GM18517 (cell line): ENCODE measurements at regions not wholly inside any gene's neighbourhood (a gene's known extent, or its start where the extent isn't known, plus 50 kb on each side); places are given as distances from the start of the nearest gene placed in this dataset.

Source experiments
- ATAC-seq: cut with Tn5 transposase; IDR thresholded peaks from one replicate; pipeline ENCODE4 v1.9.1; 2021; ENCODE audit warnings: mild to moderate bottlenecking, moderate library complexity; ENCODE audit not compliant: unreplicated experiment

DNA sequence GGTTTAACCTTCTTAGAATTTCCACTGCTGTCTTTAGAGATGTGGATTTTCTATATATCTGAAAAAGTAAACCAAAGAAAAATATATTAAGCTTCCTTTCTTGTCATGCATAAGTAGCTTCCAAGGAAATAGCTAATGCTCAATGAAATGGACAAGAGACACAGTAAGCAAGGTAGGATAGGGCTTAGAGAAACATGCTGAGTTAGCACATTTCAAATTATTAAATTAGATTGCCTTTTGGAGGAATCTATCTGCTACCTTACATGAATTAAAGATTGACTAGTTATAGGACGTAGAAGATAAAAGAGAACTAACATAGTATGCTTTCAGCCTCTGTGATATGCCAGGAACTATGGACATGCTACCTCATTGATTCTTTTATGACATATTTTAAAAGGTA, 824.6 kb downstream of the TUSC7 start:
- ATAC-seq, result no peak

DNA sequence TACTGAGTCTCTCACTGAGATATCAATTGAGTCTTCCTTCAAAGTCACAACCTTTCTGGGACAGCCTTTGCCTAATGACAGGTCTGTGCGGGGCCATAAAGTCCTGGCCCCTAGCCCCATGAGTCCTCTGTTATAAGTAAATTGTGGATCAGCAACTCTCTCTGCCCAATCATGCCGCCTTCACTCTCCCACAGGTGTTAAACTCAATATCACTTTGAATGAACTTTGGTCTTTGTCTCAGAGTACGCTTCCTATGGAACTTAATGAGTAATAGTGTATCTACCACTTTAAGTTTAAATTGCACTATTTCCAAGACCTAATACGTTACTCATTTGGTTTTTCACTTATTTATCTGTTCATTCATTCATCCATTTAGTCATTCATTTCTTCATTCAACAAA, 826.4 kb downstream of the TUSC7 start:
- ATAC-seq, result no peak

DNA sequence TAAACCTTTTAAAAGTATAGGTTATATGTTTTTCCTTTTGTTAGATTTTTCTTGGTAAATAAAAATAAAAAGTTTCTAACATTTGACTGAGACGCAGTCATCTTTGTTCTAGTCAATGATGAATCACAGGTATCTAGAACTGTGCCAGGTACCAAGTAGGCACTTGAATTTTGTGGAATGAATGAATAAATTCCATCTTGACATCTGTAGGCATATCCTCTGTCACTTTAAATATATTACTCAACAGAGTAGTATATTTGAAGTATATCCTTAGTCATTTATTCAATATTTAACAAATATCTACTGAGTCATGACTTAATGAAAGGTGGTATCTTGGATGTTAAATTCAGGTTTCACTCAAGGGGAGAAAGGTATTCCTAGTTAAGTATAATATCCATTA, 828.4 kb downstream of the TUSC7 start:
- no peak for ATAC-seq

DNA sequence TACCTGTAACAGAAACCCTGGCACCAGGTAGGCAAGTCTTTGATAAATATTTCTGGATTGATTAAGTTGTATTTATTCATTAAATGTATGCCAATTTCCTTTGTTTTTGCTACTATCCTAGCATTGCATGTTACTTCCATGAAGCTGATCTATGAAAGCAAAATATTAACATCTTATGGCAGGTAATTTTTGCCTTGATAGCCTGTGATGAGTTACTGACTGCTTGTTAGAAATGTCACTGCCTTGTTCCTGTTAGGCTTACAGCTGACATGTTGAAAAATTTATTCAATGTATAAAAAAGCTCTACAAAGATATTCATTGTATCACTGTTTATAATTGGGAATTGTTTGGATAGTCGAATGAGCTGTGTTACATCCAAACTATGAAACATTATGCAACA, 830.1 kb downstream of the TUSC7 start:
- ATAC-seq, result no peak

DNA sequence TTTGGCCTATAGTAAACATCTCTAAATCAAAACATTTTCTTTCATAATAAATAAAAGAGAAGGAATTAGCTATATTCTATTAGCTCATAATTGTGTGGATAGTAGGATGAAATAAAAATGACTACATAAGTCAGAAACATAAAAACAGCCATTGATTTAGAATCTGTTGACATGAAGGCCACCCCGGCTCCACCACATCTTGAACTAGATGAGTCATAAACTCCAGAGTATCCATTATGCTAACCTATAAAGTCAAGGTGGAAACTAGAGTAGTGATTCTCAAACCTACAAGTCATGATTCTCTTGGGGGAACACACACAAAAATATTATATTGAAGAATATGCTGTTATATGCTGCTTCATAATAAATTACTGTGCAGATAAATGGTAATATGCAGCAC, 831.0 kb downstream of the TUSC7 start:
- no peak for ATAC-seq

DNA sequence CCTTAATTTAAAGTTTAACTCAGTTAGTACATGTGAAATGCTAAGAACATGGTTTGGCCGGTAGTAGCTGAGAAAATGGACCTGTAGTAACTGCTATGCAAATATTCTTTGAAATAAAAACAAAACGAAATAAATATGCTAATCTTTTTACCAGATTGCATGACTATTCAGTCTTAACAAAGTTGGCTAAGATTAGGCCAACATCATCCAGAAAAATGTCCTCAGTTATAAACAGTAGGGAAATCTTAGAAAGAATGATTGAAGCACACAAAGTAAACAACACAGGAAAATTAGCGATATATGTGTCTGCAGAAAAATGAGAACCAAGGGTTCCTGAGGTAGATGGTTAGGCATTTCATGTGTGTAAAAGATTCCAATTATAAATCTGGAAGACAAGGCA, 832.1 kb downstream of the TUSC7 start:
- ATAC-seq, result no peak

DNA sequence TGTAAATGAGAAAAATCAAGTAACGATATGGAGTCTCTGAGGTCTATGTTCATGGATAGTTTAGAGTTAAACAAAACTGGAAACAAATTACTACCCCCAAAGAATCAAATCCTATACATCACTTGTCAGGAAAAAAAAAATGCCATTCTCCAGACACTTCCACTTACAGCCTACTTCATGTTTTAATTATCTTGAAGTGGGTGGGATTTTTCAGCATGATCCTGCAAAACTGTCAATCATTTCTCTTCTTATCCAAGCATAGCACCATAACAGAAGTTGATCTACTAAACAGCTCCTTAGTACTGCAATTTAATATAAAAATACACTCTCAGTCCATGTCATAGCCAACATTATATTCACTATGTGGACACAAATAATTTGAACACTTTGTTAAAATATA, 833.9 kb downstream of the TUSC7 start:
- no peak for ATAC-seq

DNA sequence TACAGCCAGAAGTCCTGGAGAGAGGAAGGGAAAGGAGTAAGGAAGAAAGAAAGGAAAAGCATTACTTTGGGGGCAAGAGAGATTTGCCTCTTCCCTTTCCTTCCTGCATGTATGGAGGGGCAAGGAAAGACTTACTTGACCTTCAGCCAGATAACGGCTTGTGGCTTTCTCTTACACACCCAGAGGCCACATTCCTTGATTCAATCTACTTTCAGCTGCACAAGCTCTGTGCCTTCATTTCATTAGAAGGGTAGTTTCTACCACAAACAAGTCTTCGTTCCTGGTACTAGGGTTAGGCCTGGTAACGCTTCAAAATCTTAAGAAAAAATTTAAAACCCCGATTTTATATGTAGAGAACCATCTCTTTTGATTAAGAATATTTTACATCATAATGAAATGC, 835.9 kb downstream of the TUSC7 start:
- ATAC-seq, result no peak

DNA sequence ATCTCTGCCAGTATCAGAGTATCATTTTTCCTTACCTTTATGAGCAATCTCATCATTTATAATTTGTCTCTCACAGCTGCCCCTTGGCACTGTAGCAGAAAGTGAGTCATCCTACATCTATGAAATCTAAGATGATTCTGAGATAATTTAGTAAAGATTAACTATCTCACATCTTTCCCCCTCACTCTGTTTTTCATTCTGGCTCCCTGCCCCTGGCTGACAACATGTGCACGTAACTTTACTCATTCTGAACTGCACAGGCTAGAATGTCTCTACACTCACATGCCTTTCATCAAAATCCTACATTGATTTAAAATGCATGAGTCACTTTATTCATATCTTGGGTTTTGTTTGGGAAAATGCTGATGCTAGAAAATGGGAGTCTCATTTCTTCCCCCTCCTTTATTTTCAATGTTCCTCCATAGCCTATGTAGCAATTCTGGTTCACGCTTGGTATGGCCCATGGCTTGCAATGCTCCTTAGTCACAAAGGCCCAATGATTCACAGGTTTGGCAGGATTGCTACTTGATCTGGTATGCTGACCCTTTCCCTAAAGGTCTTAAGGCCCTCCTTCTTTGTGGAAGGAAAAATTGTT, 838.5 kb downstream of the TUSC7 start:
- ATAC-seq, result no peak

DNA sequence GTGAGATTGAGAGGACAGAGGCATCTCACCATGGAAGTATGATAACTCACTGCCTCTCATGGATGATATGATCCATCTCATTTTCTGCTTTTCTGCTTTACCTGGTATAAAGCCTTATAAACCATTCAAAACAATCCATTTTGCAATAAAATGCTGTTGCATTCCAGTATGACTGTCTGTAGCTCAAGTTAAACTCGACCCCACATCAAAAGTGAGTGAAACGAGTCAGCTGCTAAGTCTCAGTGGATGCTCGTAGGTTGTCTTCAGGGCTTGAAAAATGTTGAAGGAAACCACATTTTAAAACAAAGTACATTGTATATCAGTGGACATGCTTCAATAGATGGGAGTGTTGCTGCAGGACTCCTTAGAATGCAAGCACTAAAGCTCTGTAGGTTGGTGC, 839.0 kb downstream of the TUSC7 start:
- no peak for ATAC-seq

DNA sequence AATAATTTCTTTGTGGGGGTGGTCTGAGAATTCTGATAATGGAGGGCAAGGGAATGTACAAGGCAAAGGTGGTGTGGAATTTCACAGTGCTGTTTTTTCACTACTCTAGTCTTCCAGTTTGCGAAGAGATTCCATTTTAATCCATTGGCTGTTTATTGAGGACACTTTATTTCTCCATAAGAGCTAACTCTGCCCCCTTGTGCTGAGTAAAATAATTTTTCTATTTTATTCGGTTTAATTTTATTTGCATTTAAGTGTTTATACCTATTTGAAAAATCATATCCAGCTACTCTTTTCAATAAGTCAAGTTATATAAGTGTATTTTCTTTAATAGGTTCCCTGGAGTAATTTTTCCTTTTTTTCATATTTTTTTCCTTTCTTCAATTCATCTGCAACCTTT, 840.1 kb downstream of the TUSC7 start:
- ATAC-seq, result no peak

DNA sequence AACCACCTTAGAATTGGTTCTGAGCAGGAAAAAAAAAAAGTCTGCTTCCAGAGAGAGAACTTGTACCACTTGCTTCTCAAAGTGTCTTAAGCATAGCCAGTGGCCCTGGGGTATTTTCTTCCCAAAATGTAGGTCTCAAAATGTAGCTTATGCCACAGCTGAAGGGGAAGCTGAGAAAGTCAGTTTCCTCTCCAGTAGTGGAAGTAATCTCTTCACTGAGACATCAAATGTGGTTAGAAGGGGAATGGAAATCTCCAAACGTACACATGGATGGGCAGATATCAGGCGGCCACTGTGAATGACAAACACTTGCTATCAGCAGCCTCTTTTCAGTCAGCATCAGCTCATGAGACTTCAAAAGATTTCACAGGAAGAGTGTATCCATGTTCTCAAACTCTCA, 841.2 kb downstream of the TUSC7 start:
- no peak for ATAC-seq

DNA sequence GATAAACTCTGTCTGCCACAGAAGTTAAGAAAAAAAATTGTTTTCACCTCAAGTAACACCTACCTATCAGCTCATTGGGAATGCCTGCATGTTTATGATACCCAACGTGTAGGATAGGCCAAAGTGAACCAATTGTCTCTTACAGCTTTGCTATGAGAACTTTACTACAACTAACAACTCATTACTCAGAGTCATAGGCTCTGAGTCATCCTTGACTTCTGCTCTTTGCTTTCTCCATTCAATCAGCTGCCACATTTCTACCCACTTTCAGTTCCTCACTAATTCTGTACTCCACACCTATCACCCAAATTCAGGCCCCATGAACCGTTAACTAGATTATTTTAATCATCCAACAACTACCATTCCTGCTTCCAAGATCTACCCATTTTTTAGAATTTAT, 843.9 kb downstream of the TUSC7 start:
- peak; percentile 99 for ATAC-seq

DNA sequence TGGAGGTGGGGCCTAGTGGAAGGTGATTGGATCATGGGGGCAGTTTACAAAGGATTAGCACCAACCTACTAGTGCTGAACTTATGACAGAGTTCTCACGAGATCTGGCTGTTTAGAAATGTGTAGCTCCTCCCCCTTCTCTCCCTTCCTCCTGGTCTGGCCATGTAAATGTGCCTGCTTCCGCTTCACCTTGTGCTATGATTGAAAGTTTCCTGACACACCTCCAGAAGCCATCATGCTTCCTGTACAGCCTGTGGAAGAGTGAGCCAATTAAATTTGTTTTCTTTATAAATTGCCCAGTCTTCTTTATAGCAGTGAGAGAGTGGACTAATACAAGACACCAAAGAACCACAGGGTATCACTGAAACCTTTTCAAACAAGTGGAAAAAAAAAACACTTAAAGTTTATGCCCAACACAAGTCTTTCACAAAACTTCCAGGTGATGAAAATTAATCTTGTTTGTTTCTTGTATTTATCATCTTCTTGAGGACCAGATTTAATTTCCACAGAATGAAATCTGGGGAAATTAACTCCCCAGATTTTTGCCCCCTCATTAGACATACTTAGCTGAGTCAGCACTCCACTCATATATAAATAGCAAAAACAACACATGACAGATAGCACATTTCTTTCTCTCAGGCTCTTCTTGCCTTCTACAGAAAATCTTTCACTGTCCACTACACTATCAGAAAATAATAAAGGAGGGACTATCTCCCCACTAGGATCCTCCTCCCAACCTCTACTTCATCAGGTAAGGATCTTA, 847.2 kb downstream of the TUSC7 start:
- ATAC-seq, result no peak

DNA sequence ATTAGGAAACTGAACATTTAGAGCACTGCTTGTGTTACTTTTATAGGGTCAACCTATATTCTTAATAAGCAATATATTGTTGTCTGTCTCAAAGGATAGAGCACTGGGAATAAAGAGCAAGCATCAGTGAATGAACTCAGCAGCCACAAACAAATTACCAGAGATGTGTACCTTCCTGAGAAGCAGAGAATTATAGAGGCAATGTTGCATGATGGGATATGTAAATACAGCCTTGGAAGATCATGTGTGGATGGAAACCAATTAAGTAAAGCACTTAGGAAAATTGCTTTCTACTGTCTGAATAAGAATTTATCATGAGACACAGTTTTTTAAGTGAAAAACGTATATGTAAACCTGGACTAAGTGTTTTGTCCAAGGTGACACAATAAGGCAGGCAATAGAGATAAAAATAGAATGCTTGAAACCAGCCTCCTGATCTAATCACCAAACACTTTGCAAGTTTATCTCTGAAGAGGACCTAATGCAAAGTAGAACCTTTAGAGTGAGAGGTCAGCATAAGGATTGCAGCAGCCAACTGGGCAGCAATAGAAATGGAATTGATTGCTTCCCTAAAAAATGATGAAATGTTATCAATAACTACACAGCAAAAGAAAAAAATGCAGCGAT, 848.0 kb downstream of the TUSC7 start:
- no peak for ATAC-seq

DNA sequence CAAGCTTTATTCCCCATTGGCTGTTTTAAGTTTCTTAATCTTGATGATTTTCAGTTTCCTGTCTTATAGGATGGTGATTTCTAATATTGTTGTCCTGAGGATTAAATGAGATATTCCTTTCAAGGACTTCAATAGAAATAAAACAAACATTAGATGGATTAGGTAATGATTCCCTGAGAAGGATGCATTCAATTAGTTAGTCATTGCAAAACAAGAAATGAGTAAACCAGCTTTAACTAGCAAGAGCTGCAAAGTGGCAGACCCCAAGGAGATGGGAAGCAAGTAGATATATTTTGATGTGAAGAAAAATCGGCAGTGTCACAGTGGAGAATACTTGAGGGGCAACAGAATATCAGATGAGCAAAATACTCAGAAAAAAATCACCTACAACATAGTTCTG, 849.1 kb downstream of the TUSC7 start:
- ATAC-seq, result no peak

DNA sequence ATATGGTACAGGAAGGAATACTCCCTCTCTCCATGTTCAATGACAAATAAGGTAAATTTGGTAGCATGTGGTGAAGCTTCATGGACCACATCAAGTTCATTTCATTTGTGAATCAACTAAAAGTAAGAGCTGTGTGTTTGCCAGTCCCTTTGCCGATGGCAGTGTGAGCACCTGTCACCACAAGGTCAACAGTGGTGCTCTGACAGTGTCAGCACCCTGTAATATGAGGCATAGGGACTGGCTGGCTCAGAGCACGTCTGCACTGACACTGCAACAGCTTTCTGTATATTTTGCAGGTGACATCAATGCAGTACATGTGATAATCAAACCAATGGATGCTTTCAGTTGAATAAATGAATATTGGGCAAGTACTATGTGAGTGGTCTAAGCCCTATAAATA, 852.4 kb downstream of the TUSC7 start:
- ATAC-seq, result no peak

DNA sequence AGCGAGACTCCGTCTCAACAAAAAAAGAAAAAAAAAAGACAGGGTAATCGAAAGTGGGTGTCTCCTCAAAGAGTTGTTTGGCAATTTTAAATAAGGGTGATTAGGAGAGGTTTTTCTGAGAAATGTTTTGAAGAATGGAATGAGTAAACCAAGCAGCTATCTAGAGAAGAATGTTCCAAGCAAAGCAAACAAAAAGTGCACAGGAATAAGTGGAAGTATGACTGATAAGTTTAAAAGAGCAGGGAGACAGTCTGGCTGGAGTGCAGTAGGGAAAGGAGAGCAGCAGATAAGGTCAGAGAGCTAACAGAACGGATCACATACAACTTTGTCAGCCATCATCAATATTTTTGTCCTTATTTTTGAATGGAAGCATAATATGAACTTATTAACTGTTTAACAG, 853.5 kb downstream of the TUSC7 start:
- no peak for ATAC-seq

DNA sequence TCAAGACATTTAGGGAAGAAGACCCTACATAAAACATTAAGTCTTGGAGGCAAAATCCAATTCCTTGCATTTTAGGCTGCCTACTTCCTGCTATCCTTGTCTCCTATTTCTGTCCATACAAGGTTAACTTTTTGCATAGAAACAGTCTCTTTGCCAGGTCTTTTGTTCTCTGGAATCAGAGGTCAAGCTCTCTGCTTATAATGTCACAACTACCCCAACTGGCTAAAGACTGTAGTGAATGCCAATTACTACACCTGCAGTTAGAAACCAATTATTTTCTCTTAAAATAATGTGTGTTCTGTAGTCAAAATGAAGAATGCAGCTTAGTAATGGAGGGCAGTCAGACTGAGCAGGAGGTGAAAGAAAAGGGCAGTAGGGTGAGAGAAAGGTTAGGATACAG, 856.2 kb downstream of the TUSC7 start:
- no peak for ATAC-seq

DNA sequence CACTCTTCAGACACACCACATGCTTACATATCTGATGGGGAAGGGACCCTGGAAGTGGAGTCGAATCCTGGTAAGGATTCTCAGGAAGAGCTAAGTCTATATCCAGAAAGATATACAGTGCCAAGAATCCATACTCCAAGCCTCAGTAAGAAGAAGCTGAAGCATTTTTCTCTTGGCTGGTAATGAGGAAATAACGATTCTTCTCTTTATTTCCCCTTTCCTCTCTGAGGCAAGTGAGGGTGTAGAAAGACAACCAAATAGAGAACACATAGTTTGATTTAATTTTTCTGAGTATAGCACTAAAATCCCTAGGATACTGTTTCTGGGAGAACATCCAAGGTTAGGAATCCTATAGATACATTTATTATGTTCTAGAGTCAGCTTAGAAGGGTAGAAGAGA, 857.3 kb downstream of the TUSC7 start:
- no peak for ATAC-seq

DNA sequence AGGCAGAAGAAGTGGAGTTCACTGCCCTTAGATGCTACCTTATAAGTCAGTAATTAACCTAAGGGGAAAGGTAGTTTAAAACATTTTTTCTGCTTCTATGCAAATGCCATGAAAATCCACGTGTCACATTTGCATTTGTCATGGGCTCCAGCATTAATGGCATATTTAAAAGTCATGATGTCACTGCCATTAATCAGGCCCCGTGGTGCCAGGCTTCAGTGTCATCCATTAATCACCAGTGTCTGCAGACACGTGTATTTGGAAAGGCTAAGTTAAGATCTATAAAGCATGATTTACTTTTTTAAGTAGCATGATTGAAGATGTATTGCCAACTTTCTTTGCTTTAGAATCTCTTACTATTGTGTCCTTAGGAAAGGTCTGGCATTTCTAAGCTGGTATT, 857.8 kb downstream of the TUSC7 start:
- no peak for ATAC-seq

DNA sequence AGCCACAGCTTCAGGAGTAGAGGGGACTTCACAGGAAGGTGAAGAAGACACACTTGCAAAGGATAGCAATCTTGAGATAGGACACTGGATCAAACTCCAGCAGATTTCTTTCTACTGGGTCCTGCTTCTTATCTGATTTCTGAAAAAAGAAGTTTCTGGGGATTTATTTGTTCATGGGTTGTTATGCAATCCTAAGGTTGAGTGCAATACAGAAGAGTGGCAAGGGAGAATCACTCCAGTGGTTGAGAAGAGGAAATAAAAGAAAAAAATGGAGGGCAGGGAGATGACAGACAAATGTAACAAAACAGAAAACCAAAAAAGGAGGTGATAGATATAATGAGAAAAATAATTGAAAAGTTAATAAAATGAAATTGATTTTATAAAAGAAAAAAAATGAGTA, 858.3 kb downstream of the TUSC7 start:
- no peak for ATAC-seq

DNA sequence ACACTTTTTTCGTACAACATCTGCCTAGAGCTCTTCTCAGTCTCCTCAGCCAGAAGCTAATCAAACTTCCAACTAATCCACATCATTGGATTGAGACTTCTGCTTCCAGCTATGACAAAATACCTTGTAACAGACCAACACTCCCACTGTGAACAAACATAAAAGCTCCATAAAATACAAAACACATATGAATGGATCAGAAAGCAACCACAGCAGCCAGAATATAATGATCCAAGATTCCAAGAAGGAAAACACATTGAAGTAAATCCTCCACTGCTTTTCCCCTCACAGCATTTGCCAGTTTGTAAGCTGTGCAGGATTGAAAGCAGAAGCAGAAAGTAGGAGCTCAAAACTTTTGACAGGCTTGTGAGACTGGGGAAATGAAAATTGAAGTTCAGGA, 863.2 kb downstream of the TUSC7 start:
- no peak for ATAC-seq
